Stimulated activated CD8-positive, alpha-beta memory T cell treated with anti-CD3 and anti-CD28 coated beads, Interleukin-2, amount 100 ng/mL, for 1 hour (primary cell): ENCODE measurements at regions not wholly inside any gene's neighbourhood (a gene's known extent, or its start where the extent isn't known, plus 50 kb on each side); places are given as distances from the start of the nearest gene placed in this dataset.
"Not testable (repeated sequence)": the region's sequence is repeated elsewhere in the genome, so short reads cannot be mapped to it uniquely, and the experiment has no call there.

Experiments used
- DNase-seq, 2 donors: peaks; one replicate each; pipeline ENCODE4 v3.0.0-alpha.2; 2020; ENCODE audit warnings: low read depth in 2 of 2

DNA sequence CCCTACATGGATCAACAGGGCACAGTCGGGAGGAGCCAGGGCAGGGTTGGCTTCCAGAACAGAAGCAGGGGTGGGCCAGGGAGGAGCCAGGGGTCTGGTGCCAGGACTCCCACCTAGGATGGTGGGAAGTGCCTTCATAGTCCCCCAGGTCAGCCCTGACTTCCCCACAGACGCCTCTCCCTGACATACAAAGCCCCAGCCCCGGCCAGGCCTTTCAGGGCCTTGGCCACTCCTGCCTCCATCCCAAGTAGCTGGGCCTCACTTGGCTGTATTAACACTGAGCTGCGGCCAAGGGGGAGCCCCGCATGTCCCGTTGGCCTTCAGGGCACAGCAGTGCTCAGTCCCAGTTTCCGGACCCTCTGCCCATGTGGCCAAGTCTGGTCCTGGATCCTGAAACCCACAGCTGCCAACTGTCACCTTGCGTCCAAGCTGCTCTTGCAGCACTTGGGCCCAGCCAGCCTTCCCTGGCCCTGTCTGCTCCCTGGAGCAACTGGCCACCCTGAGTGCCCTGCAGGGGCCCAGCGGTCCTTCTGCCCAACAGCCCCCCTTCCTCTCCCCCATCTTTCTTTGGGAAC, 627.8 kb downstream of the MATN1 start:
- DNase-seq, result no peak

DNA sequence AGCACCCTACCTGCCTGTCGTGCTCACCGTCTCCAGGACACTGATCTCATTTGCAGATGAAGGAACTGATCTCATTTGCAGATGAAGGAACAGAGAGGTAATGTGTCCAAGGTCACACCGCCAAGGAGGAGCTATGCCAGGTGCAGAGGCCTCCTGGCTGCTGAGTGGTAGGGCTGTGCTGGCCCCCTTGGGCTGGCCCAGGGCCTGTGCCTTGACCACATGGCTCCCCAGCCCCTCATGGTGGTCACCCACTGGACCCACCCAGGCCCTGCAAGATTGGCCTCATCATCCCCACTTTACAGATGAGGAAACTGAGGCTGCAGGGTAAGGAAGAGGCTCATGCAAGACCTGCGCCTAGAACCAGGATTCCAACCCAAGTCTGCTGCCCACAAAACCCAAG, 628.3 kb downstream of the MATN1 start:
- no peak for DNase-seq

DNA sequence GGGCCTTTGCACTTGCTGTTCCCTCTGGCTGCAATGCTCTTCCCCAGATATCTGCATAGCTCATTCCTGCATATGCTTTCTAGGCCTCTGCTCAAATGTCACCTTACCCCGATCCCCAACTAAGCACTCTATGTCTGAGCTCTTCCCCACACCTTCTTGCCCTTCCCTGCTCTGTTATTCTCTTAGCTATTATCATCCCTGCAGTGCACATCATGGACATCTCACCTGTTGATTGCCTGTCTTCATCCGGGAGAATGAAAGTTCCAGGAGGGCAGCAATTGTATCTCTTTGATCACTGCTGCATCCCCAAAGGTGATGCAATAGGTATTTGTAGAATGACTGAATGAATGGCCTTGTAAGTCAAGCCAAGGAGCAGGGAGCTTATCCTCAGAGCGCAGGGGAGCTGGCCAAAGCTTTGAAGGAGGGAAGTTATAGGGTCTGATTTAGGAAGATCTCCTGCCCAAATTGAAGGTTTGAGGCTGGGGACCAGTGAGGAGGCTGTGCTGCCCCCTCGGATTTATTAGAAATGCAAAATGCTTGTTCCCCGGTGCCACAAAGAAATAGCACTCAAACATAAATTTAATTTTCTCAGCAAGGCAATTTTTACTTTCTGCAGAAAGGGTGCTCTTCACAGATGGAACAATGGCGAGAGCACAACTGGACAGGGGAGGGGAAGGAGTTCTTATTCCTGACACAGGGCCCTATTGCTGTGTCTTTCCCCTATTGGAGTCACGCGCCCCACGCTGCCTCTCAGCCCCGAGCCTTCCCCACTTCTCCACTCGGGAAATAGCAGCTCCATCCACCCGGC, 631.1 kb downstream of the MATN1 start:
- no peak for DNase-seq

DNA sequence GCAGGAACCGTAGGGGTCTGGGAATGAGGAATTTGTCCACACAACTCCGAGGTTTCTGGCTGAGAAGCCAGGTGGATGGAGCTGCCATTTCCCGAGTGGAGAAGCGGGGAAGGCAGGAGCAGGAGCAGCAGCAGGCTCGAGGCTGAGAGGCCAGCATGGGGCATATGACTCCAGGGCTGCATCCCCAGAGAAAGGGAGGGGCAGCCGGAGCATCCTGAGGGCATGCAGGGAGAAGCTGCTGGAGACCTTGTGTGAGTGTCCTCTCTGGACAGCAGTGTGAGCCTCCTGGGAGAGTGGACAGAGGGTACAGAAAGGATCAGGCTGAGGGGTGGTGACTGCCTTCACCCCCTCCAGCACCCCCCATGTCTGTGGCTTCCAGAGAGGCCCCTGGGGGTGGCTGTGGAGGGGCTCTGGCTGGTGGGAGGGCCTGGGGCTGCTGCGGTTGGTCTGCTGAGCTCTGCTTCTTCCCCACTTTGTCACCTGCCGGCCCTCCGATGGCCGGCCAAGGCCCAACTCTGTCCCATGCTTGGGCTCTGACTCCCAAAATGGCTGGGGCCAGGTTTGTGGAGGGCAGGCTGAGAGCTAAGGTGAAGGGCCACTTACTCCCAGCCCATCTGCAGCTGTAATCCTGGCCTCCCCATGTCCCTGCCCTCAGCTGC, 633.1 kb downstream of the MATN1 start:
- DNase-seq, result no peak

DNA sequence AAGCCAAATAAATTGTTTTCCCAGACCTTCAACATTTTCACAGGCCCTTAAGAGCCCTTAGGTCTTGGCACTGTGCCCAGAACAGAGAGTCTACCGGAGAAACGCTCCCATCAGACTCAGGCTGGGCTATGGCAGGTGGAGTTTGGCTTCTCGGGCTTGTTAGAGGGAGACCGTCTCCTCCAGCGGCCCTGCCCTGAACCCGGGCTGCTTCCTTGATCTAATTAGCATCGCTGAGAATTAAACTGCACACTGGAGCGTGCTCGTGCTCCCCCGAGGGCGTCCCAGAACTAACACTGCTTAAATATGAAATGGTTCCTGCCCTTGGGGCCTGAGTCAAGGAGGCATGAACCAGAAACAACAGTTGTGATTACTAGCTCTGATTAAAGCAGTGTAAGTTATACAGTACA, 634.4 kb downstream of the MATN1 start:
- DNase-seq, result no peak

DNA sequence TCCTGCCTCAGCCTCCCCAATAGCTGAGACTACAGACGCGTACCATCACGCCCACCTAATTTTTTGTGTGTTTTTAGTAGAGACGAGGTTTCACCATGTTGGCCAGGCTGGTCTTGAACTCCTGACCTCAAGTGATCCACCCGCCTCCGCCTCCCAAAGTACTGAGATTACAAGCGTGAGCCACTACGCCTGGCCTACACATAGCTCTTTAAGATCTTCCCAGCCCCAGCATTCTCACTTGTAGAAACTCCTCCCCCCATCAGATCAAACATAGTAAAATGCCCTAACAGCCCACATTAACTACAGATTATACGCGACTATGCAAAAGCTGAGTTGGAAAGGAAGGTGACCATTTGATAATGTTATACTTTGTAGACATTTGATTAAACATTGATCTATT, 634.8 kb downstream of the MATN1 start:
- no peak for DNase-seq

DNA sequence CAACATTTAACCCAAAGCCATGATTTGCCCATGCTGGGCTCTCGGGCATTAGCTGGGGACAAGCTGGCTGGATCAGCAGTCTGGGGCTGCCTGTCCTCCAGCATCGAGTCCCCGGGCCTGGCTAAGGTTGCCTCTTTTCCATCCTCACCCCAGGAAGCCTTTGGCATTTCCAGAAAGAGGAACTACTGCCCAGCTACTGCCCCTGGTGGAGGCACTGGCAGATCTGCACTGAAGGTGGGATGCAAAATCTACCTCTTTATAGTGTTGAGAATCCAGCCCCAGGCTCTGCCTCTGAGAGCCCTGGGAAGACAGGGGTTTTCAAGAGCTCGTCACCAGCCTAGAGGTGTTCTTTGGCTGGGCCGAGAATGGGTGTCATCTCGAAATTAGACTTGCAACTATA, 635.9 kb downstream of the MATN1 start:
- no peak for DNase-seq

DNA sequence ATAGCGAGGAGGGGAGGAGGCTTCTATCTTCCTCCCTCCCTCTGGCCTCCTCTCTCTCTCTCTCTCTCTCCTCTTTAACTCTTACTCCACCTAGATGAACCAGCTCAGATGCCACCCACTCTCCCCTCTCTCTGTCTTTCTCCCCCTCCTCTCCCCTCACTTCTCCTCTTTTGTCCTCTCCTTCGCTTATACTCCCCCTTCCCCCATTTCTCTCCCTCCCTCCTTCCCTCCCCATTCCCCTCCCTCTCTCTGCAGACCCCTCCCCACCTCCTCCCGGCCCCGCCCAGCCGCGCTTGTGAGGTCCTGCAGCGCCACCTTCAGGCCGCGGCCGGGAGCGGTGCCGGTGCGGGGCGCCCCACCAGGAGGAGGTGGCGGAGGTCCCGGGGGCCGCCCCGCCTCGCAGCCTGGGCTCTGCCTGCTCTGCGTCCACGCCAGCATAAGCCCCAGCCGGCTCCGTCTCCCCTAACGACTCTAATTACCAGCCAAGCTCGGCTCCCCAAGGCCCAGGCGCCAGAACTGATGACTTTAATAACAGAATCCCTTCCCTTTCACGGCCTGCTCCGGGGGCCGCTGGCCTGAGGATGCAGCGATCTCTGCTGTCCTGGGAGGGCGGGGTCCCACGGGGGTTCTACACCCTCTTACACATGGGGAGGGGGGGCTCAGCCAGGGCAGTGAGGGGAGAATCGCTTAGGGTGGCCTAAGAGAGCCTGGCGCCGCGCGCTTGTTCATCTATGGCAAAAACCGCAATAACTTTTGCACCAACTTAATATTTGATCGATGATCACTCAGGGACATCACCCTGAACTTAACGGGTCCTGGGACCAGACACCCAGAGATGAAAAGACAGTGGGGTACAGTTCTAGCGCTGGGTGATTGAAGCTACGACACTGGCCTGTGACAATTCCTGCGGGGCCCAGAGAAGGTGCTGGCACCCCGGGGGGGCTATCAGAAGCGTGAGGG, 637.3 kb downstream of the MATN1 start:
- DNase-seq, result no peak

DNA sequence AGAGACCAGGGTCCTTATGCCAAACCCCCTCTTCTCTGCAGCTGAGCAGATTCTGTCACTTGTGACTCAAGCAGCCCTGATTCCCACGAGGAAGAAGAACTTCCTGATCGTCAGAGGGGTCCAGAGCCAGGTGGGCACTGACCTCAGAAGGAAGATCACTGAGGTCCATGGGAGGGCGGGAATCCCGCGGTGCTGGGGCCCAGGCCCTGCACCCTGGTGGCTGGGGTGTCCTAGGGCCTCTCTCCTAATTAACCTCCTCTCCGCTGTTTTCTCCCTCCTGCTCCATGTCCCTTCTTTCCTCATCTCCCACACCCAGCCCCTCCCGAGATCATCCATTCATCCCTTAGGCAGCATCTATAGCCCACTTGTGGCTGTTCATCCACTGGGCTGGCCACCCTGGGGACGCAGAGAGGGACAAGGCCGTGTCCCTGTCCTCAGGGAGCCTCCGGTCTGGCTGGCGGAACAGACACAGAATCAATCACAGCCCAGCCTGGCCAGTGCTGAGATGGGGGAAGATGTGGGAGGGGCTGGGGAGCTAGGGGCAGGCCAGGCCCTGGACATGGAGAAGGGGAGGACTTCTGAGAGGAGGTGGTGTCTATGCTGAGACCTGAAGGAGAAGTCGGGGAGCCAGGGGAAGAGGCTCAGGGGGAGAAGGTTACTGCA, 638.3 kb downstream of the MATN1 start:
- DNase-seq, result no peak

DNA sequence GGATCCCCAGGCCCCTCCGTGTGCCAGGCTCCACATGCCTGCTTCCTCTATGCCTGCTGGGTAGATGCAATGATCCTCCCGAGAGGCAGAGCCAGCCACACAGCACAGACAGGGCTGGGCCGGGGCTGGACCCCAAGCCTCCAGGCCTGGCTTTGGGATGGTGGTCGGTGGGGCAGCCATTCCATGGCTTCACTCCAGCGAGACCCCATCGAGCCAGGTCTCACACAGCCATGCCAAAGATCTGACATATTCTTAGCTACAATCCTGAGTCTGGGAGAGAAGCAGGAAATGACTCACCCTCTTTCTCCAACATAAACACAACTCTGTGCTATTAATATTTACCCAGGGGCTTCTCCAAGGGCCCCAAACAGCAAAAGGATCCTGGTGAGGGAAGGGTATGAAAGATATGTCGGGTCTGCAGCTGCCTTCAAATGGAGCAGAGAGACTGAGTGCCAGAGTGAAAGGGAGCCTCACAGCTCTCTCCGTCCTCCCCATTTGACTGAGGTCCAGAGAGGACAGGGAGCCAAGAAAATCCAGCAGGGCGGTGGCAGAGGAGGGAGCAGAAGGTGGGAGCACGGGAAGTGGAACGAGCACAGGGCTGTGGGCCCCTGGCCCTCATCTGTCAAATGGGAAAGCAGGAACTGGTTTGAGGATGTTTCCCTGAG, 639.5 kb downstream of the MATN1 start:
- DNase-seq, result no peak

DNA sequence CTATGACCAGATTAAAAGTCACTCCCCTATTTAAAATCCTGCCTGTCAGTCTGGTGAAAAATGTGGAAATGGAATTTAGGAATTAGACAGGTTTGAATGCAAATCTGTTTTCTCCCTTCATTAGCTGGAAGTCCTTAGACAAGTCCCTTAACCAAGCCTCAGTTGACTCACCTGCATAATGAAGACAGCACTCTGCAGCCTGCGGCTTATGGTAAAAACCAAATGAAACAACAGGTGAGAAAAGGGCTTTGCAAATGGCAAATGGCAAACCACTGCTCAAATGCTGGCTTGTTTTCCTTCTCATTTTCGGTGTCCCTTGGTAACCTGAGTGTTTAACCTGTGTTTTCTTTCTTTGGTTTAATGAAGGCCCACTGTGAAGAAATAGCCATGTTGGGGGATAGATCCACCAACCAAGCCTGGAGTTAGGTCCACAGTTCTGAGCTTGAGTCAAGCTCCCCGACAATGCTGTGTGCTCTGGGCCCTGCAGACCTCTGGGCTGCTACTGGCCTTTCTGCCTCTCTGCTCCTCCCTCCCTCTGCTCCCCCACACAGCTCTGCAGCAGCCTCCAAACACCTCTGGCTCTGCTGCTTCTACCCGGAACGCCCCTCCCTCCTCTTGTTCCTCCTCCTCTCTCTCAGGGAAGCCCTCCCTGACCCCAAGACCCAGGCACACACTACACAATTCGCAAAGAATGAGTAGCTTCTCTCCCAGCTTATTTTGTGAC, 641.8 kb downstream of the MATN1 start:
- DNase-seq, result no peak

DNA sequence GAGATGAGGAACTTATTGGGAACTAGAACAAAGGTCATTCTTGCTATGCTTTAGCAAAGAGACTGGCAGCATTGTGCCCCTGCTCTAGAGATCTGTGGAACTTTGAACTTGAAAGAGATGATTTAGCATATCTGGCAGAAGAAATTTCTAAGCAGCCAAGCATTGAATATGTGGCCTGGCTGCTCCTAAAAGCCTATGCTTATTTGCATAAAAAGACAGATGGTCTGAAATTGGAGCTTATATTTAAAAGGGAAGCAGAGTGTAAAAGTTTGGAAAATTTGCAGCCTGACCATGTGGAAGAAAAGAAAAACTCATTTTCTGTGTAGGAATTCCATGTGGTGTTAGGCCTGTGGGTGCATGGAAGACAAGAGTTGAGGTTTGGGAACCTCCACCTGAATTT, 647.5 kb downstream of the MATN1 start:
- DNase-seq, result not testable (repeated sequence)

DNA sequence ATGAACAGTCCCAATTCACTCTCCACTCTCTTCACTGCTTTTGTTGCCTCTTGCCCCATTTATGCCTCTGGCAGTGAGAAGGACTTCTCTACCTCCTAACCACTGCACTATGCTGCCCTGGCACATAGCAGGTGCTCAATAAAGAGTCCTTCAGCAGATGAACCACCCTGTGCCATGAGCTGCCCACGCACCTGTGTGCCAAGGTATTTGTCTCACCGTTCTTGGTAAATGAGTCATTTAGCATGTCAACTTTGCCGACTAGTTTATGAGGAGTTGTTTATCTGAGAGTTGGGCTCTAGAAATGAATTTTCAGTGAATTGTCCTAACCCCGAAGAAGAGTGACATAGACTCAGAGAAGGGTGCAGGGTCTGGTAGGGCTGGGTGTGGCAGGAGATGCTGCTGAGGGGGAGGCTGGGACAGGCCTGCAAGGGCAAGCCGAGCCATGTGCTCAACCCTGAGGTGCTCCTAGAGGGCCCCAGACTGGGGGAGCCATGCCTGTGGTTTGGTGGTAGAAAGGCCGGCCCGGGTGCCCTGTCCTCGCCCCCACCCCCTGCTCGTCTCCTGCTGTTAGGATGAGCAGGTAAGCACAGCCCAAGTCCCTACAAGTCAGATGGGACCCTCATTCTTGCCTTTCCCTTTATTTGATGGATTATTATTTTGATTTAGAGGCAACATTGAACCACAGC, 654.5 kb downstream of the MATN1 start:
- no peak for DNase-seq

DNA sequence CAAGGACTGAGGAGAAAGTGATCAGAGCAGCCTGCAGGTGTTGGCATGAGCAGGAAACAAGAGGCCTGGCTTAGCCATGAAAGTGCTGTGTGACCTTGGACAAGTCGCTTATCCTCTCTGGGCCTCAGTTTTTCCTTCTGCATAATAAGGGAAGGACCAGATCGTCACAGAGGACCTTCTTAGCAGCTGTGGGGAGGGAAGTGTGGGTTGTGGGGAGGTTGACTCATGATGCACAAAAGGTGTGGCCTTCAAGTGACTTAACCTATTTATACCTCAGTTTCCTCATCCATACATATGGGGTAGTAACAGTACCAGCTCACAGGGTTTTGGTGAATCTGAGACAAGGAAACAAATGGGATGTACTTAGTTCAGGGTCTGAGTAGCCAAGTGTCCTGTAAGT, 658.8 kb downstream of the MATN1 start:
- DNase-seq, result no peak

DNA sequence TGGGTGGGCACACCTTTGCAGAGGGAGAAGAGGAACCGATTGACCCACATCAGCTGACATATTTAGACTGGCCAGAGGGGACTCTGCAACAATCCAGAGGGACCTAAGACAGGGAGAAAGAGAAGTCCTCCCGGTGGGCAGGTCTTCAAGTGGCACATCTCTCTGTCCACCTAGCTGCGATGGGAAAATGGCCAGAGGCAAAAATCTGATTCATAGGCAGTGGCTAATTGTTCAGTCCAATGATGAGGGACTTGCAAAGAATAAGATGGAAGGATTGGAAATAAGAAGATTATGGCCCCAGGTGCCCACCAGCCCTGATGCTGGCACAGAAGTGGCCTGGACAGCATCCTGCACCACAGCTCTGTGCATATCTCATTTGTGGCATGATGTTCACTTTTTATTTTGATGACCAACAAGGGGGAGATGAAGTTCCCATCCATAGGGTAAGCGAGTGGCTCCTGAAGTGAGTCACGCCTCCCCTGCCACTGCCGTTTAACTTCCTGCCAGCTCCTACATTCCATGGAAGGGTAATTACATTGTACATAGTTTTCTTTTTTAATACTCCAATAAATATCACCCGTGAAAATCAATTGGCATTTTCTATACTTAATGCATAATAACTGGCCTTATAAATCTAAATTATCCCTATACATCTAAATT, 659.6 kb downstream of the MATN1 start:
- DNase-seq, result no peak

DNA sequence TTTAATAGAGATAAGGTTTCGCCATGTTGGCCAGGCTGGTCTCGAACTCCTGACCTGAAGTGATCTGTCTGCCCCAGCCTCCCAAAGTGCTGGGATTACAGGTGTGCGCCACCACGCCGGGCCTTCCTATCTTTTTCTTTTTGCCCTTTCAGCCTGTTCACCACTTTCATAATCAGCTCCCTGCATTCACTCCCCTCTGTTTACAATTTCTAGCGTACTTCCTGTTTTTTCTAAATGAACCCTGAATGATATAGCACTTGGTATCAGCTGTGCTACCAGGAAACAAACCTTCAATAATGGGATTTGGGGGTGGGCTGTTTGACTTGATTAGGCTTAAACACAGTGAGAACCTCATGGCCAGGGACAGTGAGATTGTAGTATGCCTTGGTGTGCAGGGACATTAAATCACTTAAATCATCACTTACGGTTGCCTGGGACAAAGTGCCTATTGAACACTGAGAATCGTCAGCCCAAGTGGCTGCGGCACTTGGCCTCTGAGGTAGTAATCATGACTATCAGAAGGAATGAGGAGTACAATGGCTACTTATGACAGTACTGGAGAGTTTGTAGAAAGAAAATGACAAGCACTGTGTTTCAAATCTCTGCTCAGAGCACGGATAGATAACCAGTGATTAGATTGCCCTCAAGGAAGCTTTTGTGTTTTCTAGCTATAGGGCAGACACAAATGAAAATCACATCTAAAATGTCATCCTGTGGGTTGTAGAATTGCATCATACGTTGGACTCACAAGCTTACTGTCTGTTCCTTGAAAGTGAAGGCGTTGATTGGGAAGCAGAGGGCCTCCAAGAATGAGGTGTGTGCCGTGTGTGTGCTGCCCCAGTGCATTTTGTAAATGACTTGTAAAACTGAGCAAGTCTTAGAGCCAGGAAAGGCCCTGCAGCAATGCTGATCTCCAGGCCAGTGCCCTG, 661.8 kb downstream of the MATN1 start:
- DNase-seq, result no peak

DNA sequence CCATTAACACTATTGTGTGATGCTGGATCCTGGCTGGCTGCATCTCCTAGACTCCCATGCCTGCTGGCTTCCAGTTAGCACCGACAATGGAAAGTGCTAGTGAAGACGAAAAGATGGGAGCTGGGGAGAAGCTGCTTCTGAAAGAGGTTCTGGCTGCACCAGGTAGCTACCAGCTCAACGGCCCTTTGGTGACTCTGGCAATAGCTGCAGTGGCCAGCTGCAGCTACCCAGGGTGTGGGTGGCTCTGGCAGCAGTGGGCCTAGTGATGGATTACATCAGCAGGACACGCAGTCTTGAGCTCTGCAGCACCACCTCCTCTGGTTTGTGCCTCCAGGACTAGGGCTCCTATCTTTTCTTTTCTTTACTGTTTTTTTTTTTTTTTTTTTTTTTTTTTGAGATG, 662.6 kb downstream of the MATN1 start:
- no peak for DNase-seq

DNA sequence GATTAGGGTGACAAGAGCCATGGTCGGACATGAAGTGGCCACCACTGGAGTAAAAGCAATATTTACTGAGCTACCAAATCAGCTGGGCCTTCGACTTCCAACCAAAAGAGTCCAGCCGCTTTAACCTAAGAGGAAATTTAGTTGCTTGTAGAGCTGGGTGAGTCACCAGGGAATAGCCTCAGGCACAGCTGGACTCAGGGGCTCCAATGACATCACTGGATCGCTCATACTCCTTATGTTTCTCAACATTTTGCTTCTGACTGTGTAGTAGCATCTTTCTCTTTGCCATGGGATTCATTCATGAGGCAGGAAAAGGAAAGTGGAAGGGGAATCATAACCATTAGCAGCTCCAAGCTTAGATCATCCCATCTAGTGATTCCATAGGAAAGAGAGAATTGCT, 664.4 kb downstream of the MATN1 start:
- no peak for DNase-seq
